Tibial artery (tissue), 4 donors: ENCODE measurements at regions not wholly inside any gene's neighbourhood (a gene's known extent, or its start where the extent isn't known, plus 50 kb on each side); places are given as distances from the start of the nearest gene placed in this dataset.

ENCODE experiments used
- DNase-seq, 2 donors: peaks; one replicate each; pipeline ENCODE4 v3.0.0-alpha.2; 2019
- H3K27ac ChIP-seq, 2 donors: fragments of 200-600 bp; sonication (generic) in 1 of 2; 1 replicate in 1 of 2; 2 replicates in 1 of 2; pipeline ENCODE4 v1.5.1; 2018 to 2019; ENCODE audit warnings: mild to moderate bottlenecking in 1 of 2
- H3K27me3 ChIP-seq, 2 donors: fragments of 200-600 bp; sonication (generic) in 1 of 2; one replicate each; pipeline versions ENCODE4 v1.5.1 to v1.6.0; 2016 to 2019
- H3K36me3 ChIP-seq, 3 donors: fragments of 200-600 bp; sonication (generic) in 2 of 3; one replicate each; pipeline ENCODE4 v1.5.1; 2016 to 2019; ENCODE audit warnings: mild to moderate bottlenecking in 2 of 3
- H3K4me1 ChIP-seq, 4 donors: fragments of 200-600 bp; sonication (generic) in 2 of 4; 1 replicate in 3 of 4; 2 replicates in 1 of 4; pipeline ENCODE4 v1.5.1; 2016 to 2019
- H3K4me3 ChIP-seq, 2 donors: fragments of 200-600 bp; sonication (generic) in 1 of 2; 1 replicate in 1 of 2; 2 replicates in 1 of 2; pipeline ENCODE4 v1.5.1; 2018 to 2019; ENCODE audit warnings: mild to moderate bottlenecking in 2 of 2
- H3K9me3 ChIP-seq, 3 donors: fragments of 200-600 bp; sonication (generic) in 1 of 3; one replicate each; pipeline ENCODE4 v1.5.1; 2016 to 2019
- intact Hi-C: fragments of 100-400 bp; cut with DNase I; formaldehyde crosslinking; loops from one replicate; pipeline ENCODE4 v1.15.0; 2023; ENCODE audit warnings: low total_unique reads
- TF ChIP-seq, protein P1 (sequence below), 2 experiments: fragments of 200-600 bp in 1 of 2; fragments of 450-650 bp in 1 of 2; IDR thresholded peaks; one replicate each; pipeline ENCODE4 v1.5.1; 2017 to 2019; ENCODE audit warnings: antibody characterized with exemption in 2 of 2, mild to moderate bottlenecking in 1 of 2, moderate library complexity in 1 of 2

DNA sequence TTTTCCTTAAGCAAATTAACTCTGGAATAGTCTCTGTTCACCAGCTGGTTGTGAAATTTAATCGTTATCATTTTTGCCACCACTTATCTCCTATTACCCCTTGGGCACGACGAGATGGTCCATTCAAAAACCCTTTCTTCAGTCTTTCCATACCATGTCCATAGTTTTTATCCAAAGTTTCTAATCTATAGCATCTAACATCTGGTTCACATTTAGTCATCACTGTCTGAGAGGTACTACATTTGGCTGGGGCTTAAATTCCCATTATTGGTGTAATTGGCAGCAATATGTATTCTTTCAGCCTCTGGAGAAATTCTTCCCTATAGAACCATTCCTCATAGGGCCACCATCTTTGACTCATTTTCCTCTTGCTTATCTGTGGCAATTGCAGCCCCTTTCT is 163.5 kb downstream of the CCER1 start:
- Histone ChIP-seq H3K27ac (no peak overlapping the region), H3K9me3 (no peaks in the 10 kb centered on the region), H3K4me3 (no peak overlapping the region), H3K4me1 (no peaks in the 10 kb centered on the region), H3K36me3 (no peaks in the 10 kb centered on the region), H3K27me3 (no peaks in the 10 kb centered on the region)
- TF ChIP-seq, protein P1, sequence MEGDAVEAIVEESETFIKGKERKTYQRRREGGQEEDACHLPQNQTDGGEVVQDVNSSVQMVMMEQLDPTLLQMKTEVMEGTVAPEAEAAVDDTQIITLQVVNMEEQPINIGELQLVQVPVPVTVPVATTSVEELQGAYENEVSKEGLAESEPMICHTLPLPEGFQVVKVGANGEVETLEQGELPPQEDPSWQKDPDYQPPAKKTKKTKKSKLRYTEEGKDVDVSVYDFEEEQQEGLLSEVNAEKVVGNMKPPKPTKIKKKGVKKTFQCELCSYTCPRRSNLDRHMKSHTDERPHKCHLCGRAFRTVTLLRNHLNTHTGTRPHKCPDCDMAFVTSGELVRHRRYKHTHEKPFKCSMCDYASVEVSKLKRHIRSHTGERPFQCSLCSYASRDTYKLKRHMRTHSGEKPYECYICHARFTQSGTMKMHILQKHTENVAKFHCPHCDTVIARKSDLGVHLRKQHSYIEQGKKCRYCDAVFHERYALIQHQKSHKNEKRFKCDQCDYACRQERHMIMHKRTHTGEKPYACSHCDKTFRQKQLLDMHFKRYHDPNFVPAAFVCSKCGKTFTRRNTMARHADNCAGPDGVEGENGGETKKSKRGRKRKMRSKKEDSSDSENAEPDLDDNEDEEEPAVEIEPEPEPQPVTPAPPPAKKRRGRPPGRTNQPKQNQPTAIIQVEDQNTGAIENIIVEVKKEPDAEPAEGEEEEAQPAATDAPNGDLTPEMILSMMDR (IDR thresholded peaks at IDR 0.05), result no peak
- intact Hi-C loops, result no loop called here
- DNase-seq, result no peak

DNA sequence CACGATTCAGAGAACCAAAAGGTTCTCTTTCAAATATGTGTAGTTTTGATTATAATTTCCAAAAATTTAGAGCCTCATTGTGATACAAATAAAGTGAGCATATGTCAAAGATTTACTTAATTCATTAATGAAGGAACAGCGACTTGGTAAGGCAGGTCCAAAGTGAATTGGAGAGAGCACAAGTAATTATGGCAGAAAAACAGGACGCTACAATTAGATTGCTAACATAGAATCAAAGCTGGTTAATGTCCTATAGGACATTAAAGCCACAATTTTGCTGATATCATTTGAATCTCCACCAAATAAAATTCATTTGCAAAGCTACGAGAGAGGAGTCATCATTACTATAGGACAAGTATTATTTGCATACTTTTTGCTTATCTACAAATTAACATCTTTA is 164.2 kb downstream of the CCER1 start:
- intact Hi-C loops, result no loop called here
- TF ChIP-seq, protein P1 (IDR thresholded peaks at IDR 0.05), result no peak
- no peaks in the 10 kb centered on the region for H3K4me1 ChIP-seq
- H3K4me3 ChIP-seq, result no peak overlapping the region
- DNase-seq, result no peak
- no peaks in the 10 kb centered on the region for H3K27me3 ChIP-seq
- H3K27ac ChIP-seq, result no peak overlapping the region
- H3K36me3 ChIP-seq, result no peaks in the 10 kb centered on the region
- H3K9me3 ChIP-seq, result no peaks in the 10 kb centered on the region

DNA sequence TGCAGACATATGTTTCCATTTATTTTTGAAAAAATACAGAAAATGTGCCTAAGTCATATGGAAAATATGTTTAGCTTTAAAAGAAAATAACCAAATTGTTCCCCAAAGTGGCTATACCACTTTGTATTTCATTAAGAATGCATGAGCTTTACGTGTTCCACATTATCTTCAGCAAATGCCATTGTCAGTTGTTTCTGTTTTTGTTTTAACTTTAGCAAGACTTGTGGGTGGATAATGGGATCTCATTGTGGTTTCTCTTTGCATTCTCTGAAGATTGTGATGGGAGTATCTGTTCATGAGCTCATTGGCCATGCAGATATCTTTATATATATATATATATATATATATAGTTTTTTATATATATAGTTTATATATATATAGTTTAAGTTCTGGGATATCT is 181.5 kb downstream of the CCER1 start:
- Histone ChIP-seq H3K4me3 (no peak overlapping the region), H3K27ac (no peak overlapping the region), H3K9me3 (no peaks in the 10 kb centered on the region), H3K36me3 (no peaks in the 10 kb centered on the region), H3K4me1 (no peaks in the 10 kb centered on the region), H3K27me3 (no peaks in the 10 kb centered on the region)
- intact Hi-C loops, result no loop called here
- TF ChIP-seq, protein P1 (IDR thresholded peaks at IDR 0.05), result no peak
- no peak for DNase-seq

DNA sequence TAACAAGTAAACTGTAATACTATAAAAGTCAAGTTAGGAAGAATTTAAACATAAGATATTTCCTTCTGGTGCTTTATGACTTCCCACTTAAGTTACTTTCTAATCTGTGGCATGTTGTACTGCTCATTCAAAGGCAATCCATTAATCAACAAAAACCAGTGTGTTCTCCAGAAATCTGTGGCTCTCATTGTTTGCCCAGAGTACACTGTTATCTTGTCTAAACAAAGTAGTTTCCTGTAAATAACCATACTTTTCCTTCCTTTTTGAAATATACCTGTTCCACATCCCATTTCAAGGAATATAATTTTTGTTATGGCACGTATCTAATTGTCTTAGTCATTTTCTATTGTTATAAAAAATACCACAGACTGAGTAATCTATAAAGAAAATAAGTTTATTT is 184.1 kb downstream of the CCER1 start:
- TF ChIP-seq, protein P1 (IDR thresholded peaks at IDR 0.05), result no peak
- DNase-seq, result no peak
- Histone ChIP-seq H3K27me3 (no peaks in the 10 kb centered on the region), H3K27ac (no peak overlapping the region), H3K4me1 (no peaks in the 10 kb centered on the region), H3K9me3 (no peaks in the 10 kb centered on the region), H3K36me3 (no peaks in the 10 kb centered on the region), H3K4me3 (no peak overlapping the region)
- intact Hi-C loops, result no loop called here

DNA sequence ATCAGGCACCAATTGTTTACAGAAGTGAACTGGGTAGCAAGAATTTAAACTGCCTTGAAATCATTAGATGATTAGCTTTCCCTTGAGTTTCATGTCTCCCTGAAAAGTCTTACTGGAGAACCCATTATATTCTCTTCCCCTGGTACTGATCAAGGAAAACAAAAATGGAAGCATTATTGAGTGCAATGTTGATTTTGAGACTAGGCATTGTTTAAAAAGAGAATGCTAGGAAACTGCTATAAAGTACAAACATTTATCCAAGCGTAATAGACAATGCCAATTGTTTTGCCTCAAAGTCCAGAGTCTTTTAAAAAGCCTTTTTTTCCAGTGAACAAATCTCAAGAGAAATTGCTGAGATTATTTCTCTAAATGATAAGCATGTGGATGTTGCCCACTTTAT is 197.0 kb downstream of the CCER1 start:
- DNase-seq, result no peak
- H3K4me3 ChIP-seq, result no peak overlapping the region
- TF ChIP-seq, protein P1 (IDR thresholded peaks at IDR 0.05), result no peak
- no peak overlapping the region for H3K27ac ChIP-seq
- H3K27me3 ChIP-seq, result no peaks in the 10 kb centered on the region
- H3K36me3 ChIP-seq, result no peaks in the 10 kb centered on the region
- intact Hi-C loops, result no loop called here
- H3K4me1 ChIP-seq, result no peaks in the 10 kb centered on the region
- H3K9me3 ChIP-seq, result no peaks in the 10 kb centered on the region

DNA sequence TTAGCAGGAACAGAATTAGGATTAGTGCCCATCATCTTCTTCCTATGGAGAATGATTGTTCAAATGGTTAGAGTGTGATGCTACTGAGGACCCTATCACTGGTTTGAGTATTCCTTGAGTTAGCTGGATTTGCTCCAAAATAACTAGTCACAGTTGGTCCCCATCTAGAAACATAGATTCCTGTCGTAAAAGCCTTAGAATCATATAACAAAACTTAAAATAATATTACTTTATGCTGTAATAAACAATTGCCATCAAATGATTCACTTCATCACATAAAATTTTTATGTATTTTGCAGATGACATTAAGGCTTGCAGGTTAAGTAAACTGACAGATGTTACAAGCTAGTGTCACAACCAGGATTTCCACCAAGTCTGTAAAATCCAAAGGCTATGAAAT is 209.8 kb downstream of the CCER1 start:
- TF ChIP-seq, protein P1 (IDR thresholded peaks at IDR 0.05), result no peak
- intact Hi-C loops, result no loop called here
- Histone ChIP-seq H3K27ac (no peak overlapping the region), H3K4me3 (no peak overlapping the region), H3K9me3 (no peaks in the 10 kb centered on the region), H3K27me3 (no peaks in the 10 kb centered on the region), H3K4me1 (no peaks in the 10 kb centered on the region), H3K36me3 (no peaks in the 10 kb centered on the region)
- no peak for DNase-seq
